NCI-H1092 treated with DMSO at 0.1 percent for 48 hours (cell line): ENCODE measurements at regions not wholly inside any gene's neighbourhood (a gene's known extent, or its start where the extent isn't known, plus 50 kb on each side); places are given as distances from the start of the nearest gene placed in this dataset.
A peak's percentile ranks its signal among the peaks of the same experiment; 100 is the strongest.

Experiments used
- DNase-seq: peaks from one replicate; lab custom pipeline; 2025; lab: John Stamatoyannopoulos, UW

DNA sequence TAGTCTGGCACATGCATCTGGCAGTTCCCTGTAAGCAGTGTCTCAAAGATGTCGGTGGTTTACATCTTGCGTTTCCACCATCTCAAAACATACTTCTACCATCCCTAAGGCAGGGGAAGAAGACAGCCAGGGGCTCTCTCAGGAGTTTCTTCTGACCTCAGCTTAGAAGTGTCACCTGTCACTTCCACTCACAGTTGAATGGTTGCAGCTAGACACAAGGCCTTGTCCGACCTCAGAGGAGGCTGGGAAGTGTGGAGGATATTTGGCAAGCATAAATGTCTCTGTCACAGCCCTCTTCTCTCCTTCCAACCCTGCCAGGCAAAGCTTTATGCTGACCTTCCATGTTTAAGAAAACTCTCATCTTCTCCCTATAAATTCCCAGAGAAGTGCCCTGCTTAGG is 193.3 kb downstream of the HERPUD2 start:
- no peak for DNase-seq

- no peak for DNase-seq
Measured at GRCh38 chr7:35499226-35499625, 195.7 kb downstream of the HERPUD2 start.

DNA sequence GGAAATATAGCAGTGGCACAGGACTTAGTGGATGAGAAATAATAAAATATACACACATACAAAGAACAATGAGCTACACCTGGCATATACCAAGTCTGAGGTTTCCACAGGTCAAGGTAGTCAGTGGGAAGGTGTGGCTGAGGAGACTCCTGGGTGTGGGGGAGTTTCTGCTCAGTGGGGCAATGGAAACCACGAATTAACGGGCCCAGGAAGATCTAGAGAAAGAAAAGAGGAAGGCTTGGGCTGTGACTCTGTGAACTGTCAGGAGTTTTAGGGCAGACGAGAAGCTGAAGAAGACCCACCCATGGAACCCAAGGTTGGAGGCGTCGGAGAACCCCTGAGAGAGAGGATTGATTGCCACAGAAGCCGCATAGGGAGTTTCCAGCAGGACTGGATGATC is 196.5 kb downstream of the HERPUD2 start:
- DNase-seq = no peak

GRCh38 chr7:35495844-35496243 is 199.1 kb downstream of the HERPUD2 start:
- no peak for DNase-seq

- DNase-seq = no peak
Measured at GRCh38 chr7:35495377-35495776, 199.6 kb downstream of the HERPUD2 start.

GRCh38 chr7:35494407-35494806 is 200.5 kb downstream of the HERPUD2 start:
- DNase-seq = no peak

- no peak for DNase-seq
Measured at GRCh38 chr7:35492451-35493175, 202.3 kb downstream of the HERPUD2 start.

GRCh38 chr7:35491233-35491632 is 203.7 kb downstream of the HERPUD2 start:
- no peak for DNase-seq

DNA sequence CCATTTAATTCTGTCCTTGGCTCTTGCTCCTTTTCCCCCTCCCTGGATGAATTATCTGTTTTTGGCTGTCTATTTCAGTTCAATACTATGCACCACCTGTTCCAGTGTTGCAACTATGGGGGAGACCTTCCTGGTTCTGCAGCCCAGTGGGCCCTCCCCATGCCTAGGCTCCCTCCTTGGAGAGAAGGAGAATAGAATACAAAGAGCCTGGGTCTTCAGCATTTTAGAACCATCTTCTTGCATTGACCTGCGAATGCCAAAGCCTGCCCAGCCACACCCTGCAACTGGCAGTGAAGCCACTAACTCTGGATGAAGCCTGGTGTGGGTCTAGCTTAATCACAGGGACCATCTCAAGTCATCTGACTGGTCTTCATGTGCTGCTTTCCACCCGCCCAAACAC is 207.1 kb downstream of the HERPUD2 start:
- DNase-seq = no peak

- no peak for DNase-seq
Measured at GRCh38 chr7:35487402-35487801, 207.5 kb downstream of the HERPUD2 start.

GRCh38 chr7:35485436-35485835 is 209.5 kb downstream of the HERPUD2 start:
- no peak for DNase-seq

DNA sequence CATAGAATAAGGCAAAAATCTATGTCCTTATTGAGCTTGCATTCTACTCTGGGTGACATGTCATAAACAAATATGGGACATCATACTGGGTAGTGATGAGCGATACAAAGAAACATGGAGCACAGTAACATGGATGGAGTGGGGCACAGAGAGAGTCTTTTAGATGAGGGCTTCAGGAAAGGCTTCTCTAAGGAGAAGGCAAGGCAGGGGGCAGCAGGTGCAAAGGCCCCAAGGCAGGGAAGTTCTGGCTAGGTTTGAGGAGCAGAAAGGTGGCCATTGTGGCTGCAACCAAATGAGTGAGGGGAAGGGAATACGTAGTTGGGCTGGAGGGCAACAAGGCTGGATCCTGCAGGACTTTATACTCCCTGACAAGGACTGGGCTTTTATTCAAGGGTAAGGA is 211.4 kb downstream of the HERPUD2 start:
- DNase-seq = no peak

DNA sequence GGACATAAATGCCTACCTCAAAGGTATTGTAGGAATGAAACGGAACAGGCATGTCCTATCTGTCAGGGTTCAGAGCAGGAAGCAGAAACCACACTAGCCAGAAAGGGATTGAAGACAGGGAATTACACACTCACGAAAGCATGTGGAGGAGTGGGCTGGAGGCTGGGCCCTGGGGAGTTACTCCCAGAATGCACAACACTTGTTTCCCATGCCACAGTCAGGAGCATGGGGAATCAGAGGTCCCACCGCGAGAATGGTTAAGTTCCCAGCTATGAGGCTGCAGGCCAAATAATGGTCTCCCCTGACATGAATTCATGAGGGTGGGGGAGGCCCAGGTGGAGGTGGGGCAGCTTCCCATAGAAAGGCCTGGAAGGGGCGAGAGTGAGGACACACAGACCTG is 212.7 kb downstream of the HERPUD2 start:
- DNase-seq = no peak

DNA sequence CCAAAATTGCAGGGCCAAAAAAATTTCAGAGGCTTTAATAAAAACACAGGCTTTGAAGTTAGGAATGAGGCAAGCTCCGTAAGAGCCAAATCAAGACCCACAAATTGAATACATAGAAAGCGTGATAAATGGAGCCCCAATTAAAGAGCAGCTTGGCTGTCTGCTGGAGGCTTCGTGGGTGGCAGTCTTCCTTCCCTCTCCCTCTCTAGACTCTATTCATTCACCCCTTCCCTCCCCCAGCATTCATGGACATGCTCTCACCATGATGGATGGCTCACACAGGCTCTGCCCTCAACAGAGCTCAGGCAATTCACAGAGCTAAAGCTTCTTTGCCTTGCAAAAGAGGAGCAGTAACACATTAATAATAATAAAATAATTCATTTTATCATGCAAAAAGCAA is 214.1 kb downstream of the HERPUD2 start:
- no peak for DNase-seq

- no peak for DNase-seq
Measured at GRCh38 chr7:35477609-35478008, 217.3 kb downstream of the HERPUD2 start.

DNA sequence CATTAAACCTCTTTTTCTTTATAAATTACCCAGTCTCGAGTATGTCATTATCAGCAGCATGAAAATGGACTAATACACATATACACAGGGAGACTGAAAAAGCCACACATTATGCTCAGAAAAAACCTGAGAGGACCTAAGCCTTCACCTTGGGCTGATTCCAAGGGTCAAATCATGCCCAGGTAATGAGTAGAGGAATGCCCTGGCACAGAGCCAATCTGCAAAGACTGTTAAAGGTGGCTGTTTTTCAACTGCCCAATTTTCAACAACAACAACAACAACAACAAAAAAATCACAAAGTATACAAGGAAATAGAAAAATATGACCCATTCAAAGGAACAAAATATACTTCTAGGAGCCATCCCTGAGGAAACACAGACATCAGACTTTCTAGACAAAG is 220.2 kb upstream of the TBX20 start:
- DNase-seq = no peak

GRCh38 chr7:35468606-35469005 is 214.7 kb upstream of the TBX20 start:
- no peak for DNase-seq

- DNase-seq = peak; percentile 63
Measured at GRCh38 chr7:35467456-35467978, 213.6 kb upstream of the TBX20 start.

- peak; percentile 98 for DNase-seq
Measured at GRCh38 chr7:35465791-35466336, 212.0 kb upstream of the TBX20 start.

DNA sequence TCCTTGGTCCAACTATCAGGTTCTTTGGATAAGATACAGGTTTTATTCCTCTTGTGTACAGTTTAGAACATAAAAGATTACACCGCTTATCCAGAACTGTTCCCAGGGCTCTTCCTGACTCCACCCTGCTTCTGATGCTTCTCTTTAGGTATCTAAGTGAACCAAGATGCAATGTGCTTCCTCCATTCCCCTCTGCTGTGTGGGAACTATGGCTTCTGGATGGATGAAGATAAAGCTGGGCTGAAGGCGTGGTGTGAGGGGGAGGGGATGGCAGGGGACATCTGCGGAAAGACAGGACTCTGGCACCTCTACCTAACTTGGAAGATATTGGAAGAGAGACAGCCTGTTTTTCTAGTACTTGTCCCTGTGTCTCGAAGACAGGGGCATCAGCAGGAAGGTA is 209.9 kb upstream of the TBX20 start:
- no peak for DNase-seq

- no peak for DNase-seq
Measured at GRCh38 chr7:35463176-35463700, 209.3 kb upstream of the TBX20 start.

DNA sequence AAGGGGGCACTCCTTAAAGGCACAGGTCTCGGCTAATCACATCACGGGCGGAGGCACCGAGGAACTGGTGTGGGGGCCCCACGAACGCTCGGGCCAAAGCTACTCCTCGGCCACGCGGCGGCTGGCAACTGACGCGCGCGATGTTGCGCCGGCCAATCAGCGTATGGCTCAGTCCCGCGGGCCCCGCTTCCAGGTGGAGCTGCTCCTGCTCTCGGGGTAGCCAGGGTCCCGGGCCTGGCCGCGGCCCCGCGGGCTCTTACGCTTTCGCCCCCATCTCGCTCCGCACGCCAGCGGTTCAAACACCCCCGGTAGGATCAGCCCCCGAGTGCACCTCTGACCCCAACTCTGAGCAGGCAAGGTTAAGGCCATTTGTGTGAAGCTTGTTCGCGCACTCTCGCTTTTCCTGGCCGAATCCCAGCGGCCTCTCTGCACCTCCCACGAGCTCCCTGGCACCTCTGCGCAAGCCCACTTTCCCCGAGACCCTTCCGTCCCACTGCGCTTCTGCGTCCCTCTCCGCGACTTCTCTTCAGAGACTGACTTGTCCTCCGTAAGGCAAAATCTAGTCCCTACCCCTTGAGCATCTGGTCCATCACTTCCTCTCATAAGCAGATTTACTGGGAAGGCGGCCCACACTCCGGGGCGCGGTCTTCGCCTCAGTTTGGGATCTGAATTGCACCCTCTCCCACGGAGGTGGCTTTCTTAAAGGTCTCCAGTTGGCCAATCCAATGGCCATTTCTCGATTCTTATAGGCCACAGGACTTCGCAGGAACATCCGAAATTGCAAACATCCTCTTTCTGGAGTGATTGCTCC is 200.9 kb upstream of the TBX20 start:
- no peak for DNase-seq
